ENCODE measurements at regions not wholly inside any gene's neighbourhood (a gene's known extent, or its start where the extent isn't known, plus 50 kb on each side); places are given as distances from the start of the nearest gene placed in this dataset.

DNA sequence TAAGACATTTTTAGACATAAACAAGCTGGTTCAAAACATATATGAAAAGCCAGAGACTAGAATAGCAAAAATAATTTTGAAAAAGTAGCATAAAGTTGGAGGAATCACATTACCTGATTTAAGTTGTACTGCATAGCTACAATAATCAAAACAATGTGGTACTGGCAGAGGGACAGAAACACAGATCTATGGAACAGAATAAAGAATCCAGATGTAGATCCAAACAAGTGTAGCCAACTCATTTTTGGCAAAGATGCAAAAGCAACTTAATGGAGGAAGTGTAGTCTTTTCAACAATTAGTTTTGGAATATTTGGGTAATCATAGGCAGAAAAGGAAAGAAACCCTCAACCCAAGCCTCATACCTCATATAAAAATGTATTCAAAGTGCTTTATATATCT, 278.7 kb upstream of the ZNF521 start:
- DNase-seq, result no peak

DNA sequence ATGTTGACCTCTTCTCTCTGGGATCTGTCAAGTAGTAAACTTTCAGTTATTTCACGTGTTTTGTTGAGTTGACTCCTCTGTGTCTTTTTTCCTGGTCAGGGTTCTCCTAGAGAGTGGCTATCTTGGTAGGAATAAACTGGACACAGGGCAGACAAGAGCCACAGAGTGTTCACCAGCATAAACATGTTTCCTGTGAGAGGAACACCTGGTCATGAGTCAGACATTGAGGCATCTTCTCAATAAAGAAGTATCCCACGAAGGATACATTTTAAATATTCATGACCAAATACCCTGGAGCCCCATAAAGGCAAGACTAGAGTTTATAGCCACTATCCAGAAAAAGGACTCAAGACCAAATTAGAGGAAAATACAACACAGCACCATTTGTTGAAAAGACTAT, 269.7 kb upstream of the ZNF521 start:
- DNase-seq, result no peak

DNA sequence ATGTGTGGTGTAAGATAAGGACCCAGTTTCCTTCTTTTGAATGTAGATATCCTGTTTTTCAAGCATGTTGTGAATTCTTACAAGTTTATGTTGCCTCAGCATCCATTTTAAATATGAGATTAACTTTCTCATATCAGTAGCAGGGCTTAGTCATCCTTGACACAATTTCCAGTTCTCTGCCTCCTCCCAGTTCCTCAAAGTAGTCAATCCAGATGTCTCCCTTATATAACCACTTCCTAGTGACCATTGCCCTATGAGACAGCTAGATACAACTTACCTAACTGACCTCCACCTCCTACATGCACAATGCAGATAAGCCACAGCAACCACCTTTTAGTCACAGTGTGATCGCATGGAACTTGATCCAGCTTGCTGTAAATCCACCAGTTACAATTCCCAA, 269.2 kb upstream of the ZNF521 start:
- DNase-seq, result no peak

DNA sequence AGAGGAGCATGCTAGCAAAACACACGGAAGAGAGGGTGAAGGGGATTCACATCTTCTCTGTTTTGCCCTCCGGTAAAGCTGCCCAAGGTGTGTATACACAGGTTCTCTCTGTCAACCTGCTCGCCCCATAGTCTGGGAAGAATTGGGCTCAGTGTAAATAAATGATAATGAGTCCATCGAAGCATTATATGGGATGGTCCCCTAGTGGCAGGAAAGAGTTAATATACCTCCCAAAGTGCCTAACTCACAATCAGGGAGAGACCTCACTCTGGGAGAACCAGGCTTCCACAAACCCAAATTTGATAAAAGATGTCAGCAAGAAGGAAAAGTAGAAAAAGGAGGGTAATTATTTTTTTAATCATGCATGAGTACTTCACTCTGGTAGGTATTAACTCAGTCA, 262.2 kb upstream of the ZNF521 start:
- DNase-seq, result no peak

DNA sequence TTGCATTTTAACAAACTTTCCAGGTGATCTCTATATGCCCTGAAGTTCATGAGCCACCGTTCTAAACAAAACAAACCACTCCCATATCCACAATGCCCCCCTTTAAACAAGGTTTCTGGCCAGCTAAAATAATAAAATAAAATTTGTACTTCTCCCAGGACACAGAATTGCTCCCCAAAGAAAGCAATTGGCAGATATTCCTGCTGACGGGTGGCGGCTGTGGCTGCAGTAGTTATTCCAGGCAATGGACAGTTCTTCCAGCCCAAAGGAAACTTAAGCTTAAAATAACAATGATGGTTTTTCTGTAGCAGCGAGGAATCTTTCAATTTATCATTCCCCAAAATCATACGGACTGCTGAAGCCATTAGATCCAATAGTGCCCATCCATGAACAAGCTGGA, 260.5 kb upstream of the ZNF521 start:
- DNase-seq, result no peak

DNA sequence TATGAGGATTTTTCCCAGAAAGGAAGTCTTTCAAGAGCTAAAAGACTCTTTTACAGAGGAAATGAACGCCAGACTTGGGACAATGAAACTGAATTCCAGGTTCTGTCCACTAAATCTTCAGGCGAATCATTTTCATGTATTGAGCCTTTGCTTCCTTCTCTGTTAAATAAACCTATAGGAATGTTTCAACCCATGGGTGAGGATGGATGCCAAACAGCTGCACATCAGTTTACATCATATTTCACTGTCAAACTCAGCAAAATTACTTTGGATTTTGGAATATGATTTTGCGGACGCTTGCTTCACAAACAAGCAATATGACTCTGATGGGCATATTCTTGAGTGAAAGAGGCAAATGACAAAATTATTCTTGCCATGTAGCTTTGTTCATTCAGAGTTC, 256.1 kb upstream of the ZNF521 start:
- no peak for DNase-seq

DNA sequence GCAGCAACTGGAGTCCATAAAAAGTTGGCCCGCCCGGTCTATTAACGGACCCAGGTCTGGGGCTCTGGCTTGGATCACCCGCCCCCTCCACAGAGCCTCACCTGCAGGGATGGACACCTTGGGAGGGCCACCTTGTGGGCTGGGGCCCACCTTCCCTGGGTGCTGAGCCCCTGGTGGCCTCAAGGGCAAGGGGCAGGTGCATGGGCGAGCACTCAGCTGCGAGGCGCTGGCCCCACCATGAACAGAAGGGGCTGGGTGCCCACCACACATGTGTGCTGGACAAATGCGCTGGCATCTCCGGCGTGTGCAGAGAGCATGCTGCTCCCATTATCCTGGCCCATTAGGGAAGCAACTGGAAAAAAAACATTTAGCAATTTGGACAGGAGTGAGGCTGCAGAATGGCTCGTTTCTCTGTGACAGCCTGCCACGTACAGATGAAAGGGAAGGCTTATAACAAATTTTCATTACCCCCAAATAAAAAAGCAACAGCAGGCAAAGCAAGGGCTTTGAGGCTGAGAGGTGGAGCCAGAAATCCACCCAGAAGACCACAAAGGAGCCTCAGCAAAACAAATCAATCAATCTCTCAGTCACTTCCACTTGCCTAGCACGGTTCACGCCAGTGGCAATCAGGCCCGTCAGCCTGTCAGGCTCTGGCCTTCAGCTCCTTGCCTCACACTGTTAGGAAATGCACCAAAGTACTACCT, 253.1 kb upstream of the ZNF521 start:
- no peak for DNase-seq

DNA sequence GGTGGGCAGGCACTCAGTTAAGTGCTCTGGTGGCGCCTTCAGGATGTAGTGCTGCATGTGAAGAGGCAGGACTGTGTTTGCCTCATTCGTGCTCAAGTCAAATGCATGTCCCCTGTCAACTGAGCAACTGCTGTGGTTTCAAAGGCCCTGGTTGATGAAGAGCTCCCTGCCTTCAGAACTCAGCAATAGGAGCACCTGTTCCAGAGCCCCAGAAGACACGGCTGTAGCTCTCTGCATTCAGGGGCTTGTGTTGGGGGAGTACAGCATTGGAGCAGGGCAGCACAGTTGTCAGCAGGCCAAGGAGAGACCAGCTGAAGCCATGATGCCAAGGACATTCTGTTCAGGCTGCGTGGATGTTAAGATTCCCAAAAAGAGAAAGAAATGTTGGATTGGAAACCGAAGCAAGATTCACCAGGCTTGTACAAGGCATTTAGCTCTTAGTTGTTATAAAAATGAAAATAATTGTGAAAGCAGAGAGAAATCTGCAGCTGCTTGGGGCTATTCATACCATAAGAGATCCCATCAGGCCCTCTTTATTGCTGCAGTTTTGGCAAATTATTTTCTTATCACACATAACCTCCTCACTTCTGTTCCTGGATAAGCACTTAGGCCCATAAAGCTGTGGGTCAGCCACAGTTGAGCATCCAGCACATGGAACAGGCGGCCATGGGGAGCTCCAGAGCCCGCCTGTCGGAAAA, 252.4 kb upstream of the ZNF521 start:
- DNase-seq, result no peak

DNA sequence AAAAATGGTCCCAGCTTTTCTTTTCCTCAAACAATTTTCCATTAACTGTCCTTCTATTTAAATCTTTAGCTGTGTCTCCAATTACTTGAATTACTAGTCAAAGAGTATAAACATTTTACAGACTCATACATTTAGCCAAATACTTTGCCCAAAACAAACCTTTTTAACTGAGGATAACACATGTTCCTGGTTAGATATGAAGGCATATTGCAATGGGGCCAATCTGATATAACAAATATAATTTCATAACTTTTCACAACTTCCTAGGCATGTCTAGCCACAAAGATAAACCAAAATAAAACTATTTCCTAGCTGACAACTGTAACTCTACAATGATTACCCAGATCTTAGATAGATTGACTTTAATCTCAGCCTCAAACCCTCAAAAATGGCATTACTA, 247.5 kb upstream of the ZNF521 start:
- DNase-seq, result no peak

DNA sequence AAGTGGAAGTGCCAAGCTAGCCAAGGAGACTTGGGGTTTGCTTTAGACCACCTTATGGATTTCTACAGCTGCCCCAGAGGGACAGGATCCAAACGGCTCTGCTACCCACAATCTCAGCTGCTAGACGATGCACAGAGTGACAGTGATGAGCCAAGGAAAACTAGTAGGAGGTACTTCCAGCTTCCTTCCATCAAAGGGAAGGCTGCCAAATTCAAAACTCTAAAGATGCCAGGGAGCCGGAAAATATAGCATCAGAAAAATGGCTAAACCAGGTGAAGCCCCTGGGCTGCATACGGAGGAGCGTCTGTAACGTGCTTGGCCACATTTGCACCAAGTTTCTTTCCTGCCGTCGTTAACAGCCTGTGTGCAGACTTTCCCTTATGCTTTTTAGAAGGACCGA, 245.5 kb upstream of the ZNF521 start:
- DNase-seq, result no peak

DNA sequence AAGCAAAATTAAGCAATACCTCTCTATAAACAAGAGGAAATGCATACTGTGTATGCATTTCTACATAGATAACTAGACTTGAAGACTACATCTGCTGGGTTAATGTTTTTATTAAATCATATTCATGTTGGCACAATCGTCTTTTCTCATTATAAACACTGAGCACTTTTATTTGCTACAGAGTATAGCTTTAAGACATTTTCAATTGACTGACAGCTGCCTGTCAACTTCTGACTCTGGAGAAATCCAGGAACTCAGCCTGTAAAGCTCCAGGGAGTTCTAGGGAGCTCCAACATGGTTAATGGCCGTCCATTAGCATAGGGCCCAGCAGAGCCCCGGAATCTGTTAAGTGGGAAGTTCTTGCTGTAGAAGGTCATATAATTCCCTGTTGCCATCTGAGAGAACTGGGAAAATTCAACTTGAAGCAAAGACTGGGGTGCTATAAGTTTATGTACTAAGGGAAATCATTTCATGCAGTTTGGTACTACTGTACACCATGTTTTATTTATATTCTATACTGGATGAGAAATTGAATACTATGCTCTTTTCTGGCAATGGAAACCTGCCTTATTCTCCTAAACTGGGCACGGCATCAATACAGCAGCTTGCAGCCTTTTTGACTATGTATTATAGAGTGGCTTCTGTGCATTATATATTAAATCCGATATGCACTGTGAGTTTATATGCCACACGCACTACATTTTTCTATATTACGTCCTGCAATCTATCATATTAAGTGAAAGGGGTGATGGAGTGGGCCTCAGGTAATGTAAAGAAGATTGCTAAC, 243.5 kb upstream of the ZNF521 start:
- DNase-seq, result no peak

DNA sequence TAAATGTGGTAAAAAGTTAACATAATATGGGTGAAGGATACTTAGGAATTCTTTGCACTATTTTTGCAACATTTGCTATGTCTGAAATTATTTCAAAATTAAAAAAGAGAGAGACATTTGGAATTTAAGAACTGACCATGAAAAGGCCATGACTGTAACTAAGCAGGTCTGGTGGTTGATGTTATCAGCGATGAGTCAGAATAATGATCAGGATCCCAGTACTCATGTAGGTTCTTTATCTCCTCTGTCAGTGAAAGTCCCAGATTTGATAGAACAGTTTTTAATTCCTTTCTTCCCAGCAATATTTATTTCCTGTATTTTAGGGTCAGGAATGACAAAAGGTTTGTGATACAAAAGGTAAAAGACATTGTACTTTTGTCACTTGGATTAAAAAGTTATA, 242.4 kb upstream of the ZNF521 start:
- no peak for DNase-seq

DNA sequence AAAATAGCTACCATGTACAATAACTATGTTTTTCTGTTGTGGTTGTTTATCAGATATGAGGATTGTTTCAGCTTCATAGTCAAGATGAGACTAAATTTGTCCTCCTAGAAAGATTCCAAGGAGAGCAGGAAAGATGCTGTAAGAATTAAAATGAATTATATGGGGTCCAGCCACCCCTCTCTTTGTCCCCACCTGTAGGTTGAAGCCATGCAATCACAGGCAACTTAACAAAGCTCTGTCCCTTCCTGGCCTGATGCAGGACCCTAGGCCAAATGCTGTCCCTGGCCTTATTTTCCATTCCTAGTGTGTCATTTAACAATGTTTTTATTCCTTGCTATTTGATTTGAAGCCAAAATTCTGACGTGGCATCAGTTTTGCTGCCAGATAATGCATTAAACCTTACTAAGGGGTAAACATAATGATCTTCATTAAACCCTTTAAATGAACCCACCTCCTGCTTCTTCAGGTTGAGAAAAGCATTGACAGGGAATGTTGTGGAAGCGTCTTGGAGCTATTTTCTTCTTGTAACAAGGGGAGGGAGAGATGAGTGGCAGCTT, 240.9 kb upstream of the ZNF521 start:
- DNase-seq, result no peak

DNA sequence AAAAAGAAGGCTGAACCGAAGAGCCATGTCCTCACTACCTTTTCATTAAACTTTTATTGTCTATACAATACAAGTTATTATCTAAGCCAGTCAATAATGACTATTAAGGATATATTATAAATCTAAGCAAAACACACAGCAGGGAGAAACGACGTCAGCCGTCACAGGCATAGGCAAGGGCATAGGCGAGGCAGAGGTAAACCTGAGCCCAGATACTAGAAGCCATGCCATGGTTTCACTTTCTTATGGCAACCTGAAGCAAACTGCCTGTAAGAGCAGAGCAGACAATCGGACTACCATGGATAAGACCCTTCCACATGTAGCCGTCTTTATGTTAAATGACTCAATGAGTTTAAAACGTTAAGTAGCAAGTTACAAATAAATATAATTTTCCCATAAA, 238.5 kb upstream of the ZNF521 start:
- no peak for DNase-seq

DNA sequence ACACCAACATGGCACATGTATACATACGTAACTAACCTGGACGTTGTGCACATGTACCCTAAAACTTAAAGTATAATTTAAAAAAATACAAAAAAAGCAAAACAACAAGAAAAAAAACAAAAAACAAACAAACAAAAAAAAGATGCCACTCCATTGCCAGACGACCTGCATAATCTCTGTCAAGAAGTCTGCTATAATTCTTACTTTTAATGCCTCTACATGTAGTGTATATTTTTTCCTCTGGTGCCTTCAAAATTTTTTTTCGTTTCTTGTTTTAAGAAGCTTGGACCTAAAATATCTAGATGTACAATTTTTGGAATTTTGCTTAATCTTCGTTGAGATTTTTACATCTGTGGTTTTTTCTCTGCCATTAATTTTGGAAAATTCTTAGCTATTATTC, 235.6 kb upstream of the ZNF521 start:
- no peak for DNase-seq

DNA sequence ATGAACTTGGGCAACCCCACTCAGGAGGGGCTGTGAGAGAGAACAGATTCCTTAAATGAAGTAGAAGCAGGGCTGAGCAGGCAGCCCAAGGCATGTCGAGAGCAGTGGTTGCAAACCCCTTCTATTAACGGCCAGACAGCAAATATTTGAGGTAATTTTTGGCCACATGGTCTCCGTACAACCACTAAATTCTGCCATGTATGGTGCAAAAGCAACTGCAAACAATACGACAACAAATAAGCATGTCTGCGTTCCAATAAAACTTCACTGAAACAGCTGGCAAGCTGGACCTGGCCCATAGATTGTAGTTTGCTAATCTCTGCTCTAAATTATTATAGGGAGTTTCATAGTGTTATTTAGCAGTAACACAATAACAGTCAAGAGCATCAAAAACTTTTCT, 217.0 kb upstream of the ZNF521 start:
- no peak for DNase-seq

DNA sequence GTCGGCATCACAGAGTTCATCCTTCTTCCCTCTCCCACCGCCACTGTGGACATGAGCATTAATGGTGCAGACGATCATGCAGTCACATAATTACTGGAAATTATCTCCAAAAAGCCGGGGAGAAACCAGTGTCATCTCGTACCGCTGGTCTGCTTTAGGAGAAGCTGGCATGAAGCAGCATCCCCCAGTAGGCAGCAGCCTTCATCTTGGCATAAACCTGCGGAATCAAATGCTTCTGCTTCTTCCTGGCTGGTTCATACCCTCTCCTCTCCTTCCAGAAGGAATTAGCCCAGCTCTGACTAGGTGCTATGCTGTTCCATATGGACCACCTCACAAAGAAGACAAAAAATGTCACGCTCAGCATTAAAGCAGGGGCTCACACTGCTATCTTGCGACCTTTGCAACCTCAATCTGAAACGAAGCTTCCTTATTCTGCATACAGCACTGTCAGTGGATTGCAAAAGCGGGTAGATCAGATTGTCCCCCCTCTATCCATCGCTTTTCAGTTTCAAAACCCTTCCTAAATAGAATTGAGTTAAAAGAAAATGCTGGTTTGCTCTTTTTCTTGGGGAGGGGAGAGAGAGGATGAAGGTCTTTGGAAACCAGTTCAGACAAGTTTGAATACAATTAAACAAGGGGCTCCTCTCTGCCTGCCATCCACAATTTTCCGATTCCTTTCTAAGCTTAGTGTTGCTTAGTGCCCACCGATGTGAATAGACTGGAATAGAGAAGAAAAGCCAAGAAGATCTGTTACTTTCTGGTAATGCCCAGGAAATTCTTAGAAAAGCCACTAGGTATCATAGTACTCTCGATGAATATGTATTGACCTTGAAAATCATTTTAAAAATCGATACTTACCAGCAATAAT, 212.1 kb upstream of the ZNF521 start:
- DNase-seq, result no peak

DNA sequence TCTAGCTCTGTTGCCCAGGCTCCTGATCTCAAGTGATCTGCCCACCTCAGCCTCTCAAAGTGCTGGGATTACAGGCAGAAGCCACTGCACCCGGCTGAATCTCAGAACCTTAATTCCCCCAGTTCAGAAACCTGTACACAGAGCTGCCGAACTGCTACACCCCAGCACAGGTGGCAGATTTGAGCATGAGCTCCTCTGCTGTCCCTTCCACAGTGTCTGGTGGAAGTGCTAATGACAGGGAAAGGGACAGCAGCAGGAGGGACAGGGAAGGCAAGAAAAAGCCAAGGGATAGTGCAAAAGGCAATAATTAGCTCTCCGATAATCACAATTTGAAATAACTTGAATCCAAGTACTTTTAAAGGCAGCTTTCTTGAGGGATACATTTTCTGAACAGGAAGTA, 211.4 kb upstream of the ZNF521 start:
- DNase-seq, result no peak

DNA sequence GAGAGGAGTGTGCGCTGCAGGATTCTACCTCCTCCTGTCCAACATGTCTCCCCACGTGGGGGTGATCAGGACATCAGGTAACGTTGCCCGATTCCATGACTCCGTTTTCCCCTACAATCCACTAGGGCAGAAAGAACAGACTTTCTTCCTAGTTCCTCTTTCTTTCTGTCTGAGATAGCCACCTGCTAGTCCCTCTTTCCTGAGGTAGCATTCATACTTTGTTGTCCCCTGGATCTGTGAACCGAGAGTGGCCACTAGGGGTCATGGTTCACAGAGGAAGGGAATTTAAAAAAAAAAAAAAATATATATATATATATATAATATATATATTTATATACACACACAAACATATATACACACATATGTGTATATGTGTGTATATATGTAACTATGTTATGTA, 210.0 kb upstream of the ZNF521 start:
- no peak for DNase-seq

DNA sequence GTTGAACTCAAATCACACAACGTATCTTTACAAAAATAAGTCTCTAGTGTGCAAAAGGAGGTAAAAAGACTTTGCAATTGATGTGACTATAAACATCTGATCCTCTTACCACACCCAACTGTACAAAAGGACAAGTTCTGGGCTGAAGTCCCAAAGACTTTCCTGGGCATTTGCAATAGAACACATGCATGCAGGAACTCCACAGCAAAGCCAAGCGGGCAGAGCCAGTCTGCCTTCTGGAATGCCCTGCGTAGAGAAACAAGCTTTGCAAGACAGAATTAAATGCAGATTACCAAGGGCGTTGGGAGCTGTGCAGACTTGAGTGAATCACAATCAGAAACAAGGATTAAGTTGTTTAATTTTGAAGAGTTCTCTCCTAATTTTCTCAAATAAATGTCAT, 208.4 kb upstream of the ZNF521 start:
- no peak for DNase-seq

DNA sequence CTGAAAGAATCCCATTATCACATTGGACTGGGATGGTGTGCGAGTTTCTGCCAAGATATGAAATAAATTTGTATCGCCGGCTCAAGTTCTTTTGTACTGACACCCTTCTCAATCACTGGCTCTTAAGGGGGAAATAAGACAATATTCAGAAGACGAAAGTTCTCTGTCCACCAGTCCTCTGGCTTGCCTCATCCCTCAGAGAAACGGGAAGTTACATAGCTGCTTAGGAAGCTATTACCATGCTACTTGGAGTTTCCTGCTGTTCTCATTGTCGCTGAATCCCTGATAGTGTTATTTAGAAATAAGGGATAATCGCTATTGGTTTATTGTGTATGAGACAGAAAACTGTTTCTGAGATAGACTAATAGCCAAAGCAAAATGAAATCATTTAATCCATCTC, 205.0 kb upstream of the ZNF521 start:
- DNase-seq, result no peak

DNA sequence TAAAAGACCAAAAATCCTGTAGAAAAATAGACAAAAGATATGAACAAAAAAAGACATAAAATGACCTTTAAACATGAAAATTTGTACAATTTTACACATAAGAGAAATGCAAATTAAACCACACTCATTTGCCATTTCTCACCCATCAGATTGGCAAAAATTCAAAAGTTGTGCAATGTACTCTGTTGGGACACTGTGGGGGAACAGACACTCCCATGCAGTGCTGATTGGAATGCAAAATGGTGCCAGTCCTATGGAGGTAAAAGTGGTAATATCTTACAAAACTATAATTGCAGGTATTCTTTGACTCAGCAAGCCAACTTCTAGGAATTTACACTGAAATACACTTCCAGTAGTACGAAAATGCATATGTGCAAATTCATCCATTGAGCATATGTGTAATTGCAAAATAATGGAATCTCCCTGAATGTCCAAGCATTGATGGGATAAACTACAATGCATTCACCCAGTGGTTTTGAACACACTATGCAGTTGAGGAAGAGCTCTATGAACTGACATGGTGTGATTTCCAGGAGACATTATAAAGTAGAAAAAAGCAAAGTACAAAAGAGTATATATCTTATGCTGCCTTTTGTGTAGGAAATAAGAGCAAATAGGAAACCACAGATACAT, 201.8 kb upstream of the ZNF521 start:
- DNase-seq, result no peak
